ENCODE measurements at regions not wholly inside any gene's neighbourhood (a gene's known extent, or its start where the extent isn't known, plus 50 kb on each side); places are given as distances from the start of the nearest gene placed in this dataset.

GRCh38 chr5:173410459-173411233, 82.4 kb upstream of the STC2 start (continued):
- TF ChIP-seq RAD21 (IDR thresholded peaks at IDR 0.05; ENCODE audit: low read depth), result no peak

DNA sequence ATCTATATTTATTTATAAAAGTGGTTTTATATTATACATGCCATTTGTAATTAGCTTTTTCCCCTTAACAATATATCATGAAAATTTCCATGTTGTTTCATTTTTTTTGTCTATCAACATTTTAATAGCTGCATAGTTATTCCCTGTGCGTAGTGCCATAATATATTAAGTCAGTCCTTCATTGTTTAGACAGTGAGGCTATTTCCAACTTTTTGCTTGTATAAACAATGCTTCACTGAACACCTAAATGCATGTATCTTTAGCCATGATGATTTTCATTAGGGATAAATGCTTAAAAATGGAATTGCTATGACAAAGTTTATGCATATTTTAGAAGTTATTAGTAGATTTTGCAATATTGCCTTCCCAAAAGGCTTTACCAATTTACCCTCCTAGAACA, 80.7 kb upstream of the STC2 start:
- Histone ChIP-seq H3K4me3 (replicated peaks in 1 of 2; ENCODE audit: low read depth in 1 of 2, low read length in 2 of 2) (no peak overlapping the region), H3K4me1 (ENCODE audit: control insufficient read depth in 1 of 2, insufficient read depth in 2 of 2, low read length in 2 of 2) (no peaks in the 10 kb centered on the region; a peak in 1 of 4 replicates), H3K9ac (ENCODE audit: low read length) (no peak overlapping the region), H3K36me3 (ENCODE audit: control insufficient read depth in 1 of 2, insufficient read depth in 2 of 2, low read length in 2 of 2) (no peaks in the 10 kb centered on the region), H3K4me2 (ENCODE audit: low read length) (no peak overlapping the region), H3K9me3 (ENCODE audit: control insufficient read depth in 1 of 2, insufficient read depth in 1 of 2, low read depth in 1 of 2, low read length in 2 of 2) (no peaks in the 10 kb centered on the region), H2AFZ (ENCODE audit: low read depth, low read length, poor library complexity, severe bottlenecking) (no peak overlapping the region), H3K27me3 (ENCODE audit: insufficient read depth, low read length) (no peaks in the 10 kb centered on the region), H3K27ac (ENCODE audit: low read depth, low read length) (no peak overlapping the region), H4K20me1 (ENCODE audit: insufficient read depth) (no peaks in the 10 kb centered on the region), H3K79me2 (ENCODE audit: insufficient read depth, low read length) (no peaks in the 10 kb centered on the region), H3K9me2 (ENCODE audit: insufficient read depth) (no peaks in the 10 kb centered on the region)
- TF ChIP-seq SP1 (IDR thresholded peaks at IDR 0.05; ENCODE audit: low read depth) (no peak), JUND (IDR thresholded peaks at IDR 0.05) (no peak), RAD21 (IDR thresholded peaks at IDR 0.05; ENCODE audit: low read depth) (no peak), FOSL1 (IDR thresholded peaks at IDR 0.05; ENCODE audit: low read depth) (no peak), POLR2AphosphoS5 (IDR thresholded peaks at IDR 0.05; ENCODE audit: low read depth, low read length) (no peak), TCF7L2 (IDR thresholded peaks at IDR 0.05; ENCODE audit: borderline replicate concordance, extremely low read depth, insufficient read depth, insufficient read length) (no peak), POLR2A (IDR thresholded peaks at IDR 0.05; ENCODE audit: borderline replicate concordance, extremely low read depth, insufficient read depth, insufficient read length) (no peak), ATF3 (IDR thresholded peaks at IDR 0.05) (no peak), ZNF274 (IDR thresholded peaks at IDR 0.05; ENCODE audit: low read depth, low read length) (no peak), EZH2phosphoT487 (IDR thresholded peaks at IDR 0.05; ENCODE audit: borderline replicate concordance) (no peak), ZFX (IDR thresholded peaks at IDR 0.05) (no peak), EZH2 (IDR thresholded peaks at IDR 0.05) (no peak)
- TF ChIP-seq, protein P1, sequence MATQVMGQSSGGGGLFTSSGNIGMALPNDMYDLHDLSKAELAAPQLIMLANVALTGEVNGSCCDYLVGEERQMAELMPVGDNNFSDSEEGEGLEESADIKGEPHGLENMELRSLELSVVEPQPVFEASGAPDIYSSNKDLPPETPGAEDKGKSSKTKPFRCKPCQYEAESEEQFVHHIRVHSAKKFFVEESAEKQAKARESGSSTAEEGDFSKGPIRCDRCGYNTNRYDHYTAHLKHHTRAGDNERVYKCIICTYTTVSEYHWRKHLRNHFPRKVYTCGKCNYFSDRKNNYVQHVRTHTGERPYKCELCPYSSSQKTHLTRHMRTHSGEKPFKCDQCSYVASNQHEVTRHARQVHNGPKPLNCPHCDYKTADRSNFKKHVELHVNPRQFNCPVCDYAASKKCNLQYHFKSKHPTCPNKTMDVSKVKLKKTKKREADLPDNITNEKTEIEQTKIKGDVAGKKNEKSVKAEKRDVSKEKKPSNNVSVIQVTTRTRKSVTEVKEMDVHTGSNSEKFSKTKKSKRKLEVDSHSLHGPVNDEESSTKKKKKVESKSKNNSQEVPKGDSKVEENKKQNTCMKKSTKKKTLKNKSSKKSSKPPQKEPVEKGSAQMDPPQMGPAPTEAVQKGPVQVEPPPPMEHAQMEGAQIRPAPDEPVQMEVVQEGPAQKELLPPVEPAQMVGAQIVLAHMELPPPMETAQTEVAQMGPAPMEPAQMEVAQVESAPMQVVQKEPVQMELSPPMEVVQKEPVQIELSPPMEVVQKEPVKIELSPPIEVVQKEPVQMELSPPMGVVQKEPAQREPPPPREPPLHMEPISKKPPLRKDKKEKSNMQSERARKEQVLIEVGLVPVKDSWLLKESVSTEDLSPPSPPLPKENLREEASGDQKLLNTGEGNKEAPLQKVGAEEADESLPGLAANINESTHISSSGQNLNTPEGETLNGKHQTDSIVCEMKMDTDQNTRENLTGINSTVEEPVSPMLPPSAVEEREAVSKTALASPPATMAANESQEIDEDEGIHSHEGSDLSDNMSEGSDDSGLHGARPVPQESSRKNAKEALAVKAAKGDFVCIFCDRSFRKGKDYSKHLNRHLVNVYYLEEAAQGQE (IDR thresholded peaks at IDR 0.05; ENCODE audit: low read depth), result no peak
- TF ChIP-seq, protein P2, sequence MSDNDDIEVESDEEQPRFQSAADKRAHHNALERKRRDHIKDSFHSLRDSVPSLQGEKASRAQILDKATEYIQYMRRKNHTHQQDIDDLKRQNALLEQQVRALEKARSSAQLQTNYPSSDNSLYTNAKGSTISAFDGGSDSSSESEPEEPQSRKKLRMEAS (IDR thresholded peaks at IDR 0.05), result no peak
- ATAC-seq (no peak), DNase-seq (ENCODE audit: low read depth, low spot score) (no peak)
- no TSS peak for BruUV-seq (replicated peaks)
- ChIA-PET CTCF (no interaction called here), RAD21 (ENCODE audit: low non-redundant PET in 1 of 2, low total read pairs in 2 of 2, uncharacterized antibody in 2 of 2, unreplicated experiment in 2 of 2) (no interaction called here), POLR2A (no interaction called here)
- intact Hi-C loops (cut with micrococcal nuclease), result no loop called here

All from HCT116 (cell line).